AG09309 (cell line): ENCODE measurements at regions not wholly inside any gene's neighbourhood (a gene's known extent, or its start where the extent isn't known, plus 50 kb on each side); places are given as distances from the start of the nearest gene placed in this dataset.
A peak's percentile ranks its signal among the peaks of the same experiment; 100 is the strongest.
"Not testable (repeated sequence)": the region's sequence is repeated elsewhere in the genome, so short reads cannot be mapped to it uniquely, and the experiment has no call there.

Experiments
- DNase-seq: peaks from one replicate; pipeline ENCODE4 v3.0.0-alpha.2; 2010; ENCODE audit warnings: low read depth
- H3K4me3 ChIP-seq: 2 replicates; pipeline ENCODE4 v1.5.1; 2011; ENCODE audit warnings: mild to moderate bottlenecking, low read depth, low read length, moderate library complexity; ENCODE audit not compliant: control insufficient read depth
- TF ChIP-seq, protein P1 (sequence below): IDR thresholded peaks from 2 replicates; pipeline ENCODE4 v1.5.1; 2011; ENCODE audit warnings: mild to moderate bottlenecking, low read depth, low read length, inconsistent platforms; ENCODE audit not compliant: insufficient read depth, control insufficient read depth; ENCODE audit errors: missing control alignments

- TF ChIP-seq, protein P1, sequence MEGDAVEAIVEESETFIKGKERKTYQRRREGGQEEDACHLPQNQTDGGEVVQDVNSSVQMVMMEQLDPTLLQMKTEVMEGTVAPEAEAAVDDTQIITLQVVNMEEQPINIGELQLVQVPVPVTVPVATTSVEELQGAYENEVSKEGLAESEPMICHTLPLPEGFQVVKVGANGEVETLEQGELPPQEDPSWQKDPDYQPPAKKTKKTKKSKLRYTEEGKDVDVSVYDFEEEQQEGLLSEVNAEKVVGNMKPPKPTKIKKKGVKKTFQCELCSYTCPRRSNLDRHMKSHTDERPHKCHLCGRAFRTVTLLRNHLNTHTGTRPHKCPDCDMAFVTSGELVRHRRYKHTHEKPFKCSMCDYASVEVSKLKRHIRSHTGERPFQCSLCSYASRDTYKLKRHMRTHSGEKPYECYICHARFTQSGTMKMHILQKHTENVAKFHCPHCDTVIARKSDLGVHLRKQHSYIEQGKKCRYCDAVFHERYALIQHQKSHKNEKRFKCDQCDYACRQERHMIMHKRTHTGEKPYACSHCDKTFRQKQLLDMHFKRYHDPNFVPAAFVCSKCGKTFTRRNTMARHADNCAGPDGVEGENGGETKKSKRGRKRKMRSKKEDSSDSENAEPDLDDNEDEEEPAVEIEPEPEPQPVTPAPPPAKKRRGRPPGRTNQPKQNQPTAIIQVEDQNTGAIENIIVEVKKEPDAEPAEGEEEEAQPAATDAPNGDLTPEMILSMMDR, result no peak
- no peak for DNase-seq
- H3K4me3 ChIP-seq, result no peak overlapping the region
These were observed 346.8 kb upstream of the ARID1B start for GRCh38 chr6:156430386-156430785.

GRCh38 chr6:156427345-156427744 is 349.8 kb upstream of the ARID1B start:
- peak; percentile 32 for DNase-seq
- TF ChIP-seq, protein P1, result no peak
- H3K4me3 ChIP-seq, result no peak overlapping the region

DNA sequence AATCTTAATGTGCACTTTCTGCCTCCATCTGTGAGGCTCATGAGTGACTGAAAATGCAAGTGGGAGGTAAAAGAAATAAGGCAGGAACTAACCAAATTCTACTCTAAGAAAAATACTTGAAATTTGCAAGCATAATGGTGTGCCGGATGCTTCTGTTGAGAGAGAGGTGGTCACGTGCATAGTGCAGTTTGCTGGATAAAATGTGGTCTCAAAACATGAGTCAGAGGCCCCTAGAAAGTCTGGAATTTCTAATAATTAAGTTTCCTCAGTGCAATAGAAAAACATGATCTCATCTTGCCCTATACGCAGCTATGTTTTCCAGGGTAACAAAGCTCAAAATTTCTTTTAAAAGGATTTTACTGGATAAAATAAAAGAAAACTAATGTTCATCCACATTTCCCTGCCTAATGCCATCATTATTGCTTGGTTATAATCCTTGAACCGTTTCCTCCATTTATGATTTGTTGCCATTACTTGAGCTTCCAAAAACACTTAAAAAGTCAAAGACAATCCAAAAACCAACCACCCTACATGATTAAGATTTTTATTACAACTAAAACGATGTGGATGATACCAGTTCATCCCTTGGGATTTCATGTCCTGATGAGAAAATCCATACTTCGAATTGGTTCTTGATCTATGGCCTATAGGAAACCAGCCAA is 351.7 kb upstream of the ARID1B start:
- no peak for DNase-seq
- H3K4me3 ChIP-seq, result no peak overlapping the region
- TF ChIP-seq, protein P1, result no peak

DNA sequence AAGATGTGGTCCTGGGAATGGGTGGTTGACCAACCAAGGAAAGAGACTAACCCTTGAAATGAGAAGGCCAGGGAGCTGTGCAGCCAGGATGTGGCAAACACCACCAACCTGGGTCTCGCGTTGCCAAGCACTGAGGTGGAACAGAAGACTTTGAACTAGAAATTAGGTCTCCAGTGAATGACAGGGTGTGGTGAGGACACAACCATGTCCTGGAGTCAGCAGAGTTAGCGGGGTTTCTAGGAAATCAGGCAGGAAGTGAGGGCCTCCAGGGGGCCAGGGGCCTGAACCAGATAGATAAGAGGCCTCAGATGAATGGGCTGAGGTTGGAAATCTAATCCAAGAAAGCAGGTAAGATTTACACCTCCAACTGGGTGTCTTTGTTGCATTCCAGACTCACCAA is 353.3 kb upstream of the ARID1B start:
- no peak overlapping the region for H3K4me3 ChIP-seq
- DNase-seq, result no peak
- TF ChIP-seq, protein P1, result no peak

GRCh38 chr6:156423075-156423474 is 354.1 kb upstream of the ARID1B start:
- DNase-seq, result no peak
- TF ChIP-seq, protein P1, result no peak

GRCh38 chr6:156421933-156422332 is 355.2 kb upstream of the ARID1B start:
- no peak overlapping the region for H3K4me3 ChIP-seq
- TF ChIP-seq, protein P1, result no peak
- DNase-seq, result no peak

More at GRCh38 chr6:156423075-156423474, 354.1 kb upstream of the ARID1B start:
- no peak overlapping the region for H3K4me3 ChIP-seq

DNA sequence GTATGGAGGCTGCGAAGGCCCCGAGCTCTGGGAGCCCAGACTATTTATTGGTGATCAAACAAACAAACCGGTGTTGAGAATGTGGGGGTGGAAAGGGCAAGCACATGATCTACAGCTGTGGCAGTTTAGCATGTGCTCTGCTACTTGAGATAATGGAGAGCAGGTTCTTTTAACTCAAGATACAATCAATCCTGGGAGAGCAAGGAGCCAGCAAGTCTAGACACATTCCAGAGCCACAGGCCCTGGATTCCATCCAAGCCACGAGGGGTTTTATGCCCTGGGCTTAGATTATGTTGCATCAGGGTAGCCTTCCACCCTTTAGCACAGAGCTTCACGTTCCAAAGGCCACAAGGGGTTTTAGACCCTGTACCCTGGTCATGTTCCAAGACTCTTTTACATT is 355.9 kb upstream of the ARID1B start:
- not testable (repeated sequence) for H3K4me3 ChIP-seq, DNase-seq
